Astrocyte (in vitro differentiated cells and primary cell): ENCODE measurements at regions not wholly inside any gene's neighbourhood (a gene's known extent, or its start where the extent isn't known, plus 50 kb on each side); places are given as distances from the start of the nearest gene placed in this dataset.

Experiments
- CTCF ChIP-seq: IDR thresholded peaks from 2 replicates; pipeline ENCODE4 v1.5.1; 2011; ENCODE audit warnings: low read depth, mild to moderate bottlenecking, inconsistent platforms, low read length, moderate library complexity; ENCODE audit not compliant: insufficient read depth
- EZH2 ChIP-seq: IDR thresholded peaks from 2 replicates; pipeline ENCODE4 v1.6.1; 2012; ENCODE audit warnings: mild to moderate bottlenecking, low read length, inconsistent platforms; ENCODE audit not compliant: insufficient read depth

- no peak for TF ChIP-seq CTCF
- TF ChIP-seq EZH2, result no peak
These were observed 1037.0 kb upstream of the SLIT2 start for GRCh38 chr4:19214591-19215186.
